ENCODE measurements at regions not wholly inside any gene's neighbourhood (a gene's known extent, or its start where the extent isn't known, plus 50 kb on each side); places are given as distances from the start of the nearest gene placed in this dataset.

DNA sequence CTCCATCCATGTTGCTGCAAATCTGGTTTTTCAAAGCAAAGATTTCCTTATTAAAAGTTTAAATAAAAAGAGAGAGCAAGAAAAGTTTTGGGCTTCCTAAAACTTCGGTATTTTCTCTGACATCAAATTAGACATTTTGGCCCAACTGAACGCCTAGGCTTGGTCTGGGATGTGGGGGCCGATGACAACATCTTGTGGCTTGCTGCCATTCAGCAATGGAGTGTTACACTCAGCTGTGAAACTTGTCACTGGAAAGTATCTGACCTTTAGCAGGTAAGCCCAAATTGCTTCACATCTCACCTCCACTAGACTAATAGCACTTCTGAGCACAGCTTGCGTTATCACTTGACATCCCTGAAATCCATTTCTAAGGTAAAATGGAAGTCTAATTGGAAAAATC is 320.6 kb downstream of the GATA3 start:
- TF ChIP-seq, protein P1, sequence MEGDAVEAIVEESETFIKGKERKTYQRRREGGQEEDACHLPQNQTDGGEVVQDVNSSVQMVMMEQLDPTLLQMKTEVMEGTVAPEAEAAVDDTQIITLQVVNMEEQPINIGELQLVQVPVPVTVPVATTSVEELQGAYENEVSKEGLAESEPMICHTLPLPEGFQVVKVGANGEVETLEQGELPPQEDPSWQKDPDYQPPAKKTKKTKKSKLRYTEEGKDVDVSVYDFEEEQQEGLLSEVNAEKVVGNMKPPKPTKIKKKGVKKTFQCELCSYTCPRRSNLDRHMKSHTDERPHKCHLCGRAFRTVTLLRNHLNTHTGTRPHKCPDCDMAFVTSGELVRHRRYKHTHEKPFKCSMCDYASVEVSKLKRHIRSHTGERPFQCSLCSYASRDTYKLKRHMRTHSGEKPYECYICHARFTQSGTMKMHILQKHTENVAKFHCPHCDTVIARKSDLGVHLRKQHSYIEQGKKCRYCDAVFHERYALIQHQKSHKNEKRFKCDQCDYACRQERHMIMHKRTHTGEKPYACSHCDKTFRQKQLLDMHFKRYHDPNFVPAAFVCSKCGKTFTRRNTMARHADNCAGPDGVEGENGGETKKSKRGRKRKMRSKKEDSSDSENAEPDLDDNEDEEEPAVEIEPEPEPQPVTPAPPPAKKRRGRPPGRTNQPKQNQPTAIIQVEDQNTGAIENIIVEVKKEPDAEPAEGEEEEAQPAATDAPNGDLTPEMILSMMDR (IDR thresholded peaks at IDR 0.05) = no peak
- TF ChIP-seq POLR2A (IDR thresholded peaks at IDR 0.05) = no peak
- no peak for TF ChIP-seq POLR2AphosphoS5 (IDR thresholded peaks at IDR 0.05; ENCODE audit: insufficient read depth in 1 of 2, low read depth in 1 of 2)
